ENCODE measurements at regions not wholly inside any gene's neighbourhood (a gene's known extent, or its start where the extent isn't known, plus 50 kb on each side); places are given as distances from the start of the nearest gene placed in this dataset.

DNA sequence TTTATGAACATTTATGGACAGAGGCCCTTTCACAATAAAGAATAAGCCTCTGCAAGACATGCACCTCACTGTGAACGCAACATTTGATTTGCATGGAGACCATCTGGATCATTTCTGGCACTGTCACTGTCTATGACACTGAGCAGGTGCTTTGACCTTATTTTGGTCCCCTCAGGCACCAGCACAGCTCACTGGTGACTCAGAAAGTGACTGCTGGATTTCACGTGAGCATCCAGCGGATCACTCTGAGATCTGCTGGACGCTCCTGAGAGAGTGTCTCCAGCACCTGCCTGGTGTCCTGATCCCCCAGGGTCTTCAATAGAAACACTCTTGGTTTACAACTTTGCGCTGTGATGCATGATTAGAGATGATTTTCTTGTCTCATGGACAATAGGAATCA, 375.7 kb downstream of the TENT5A start:
- TF ChIP-seq, protein P1, sequence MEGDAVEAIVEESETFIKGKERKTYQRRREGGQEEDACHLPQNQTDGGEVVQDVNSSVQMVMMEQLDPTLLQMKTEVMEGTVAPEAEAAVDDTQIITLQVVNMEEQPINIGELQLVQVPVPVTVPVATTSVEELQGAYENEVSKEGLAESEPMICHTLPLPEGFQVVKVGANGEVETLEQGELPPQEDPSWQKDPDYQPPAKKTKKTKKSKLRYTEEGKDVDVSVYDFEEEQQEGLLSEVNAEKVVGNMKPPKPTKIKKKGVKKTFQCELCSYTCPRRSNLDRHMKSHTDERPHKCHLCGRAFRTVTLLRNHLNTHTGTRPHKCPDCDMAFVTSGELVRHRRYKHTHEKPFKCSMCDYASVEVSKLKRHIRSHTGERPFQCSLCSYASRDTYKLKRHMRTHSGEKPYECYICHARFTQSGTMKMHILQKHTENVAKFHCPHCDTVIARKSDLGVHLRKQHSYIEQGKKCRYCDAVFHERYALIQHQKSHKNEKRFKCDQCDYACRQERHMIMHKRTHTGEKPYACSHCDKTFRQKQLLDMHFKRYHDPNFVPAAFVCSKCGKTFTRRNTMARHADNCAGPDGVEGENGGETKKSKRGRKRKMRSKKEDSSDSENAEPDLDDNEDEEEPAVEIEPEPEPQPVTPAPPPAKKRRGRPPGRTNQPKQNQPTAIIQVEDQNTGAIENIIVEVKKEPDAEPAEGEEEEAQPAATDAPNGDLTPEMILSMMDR (IDR thresholded peaks at IDR 0.05): no peak
- no peak for TF ChIP-seq POLR2A (IDR thresholded peaks at IDR 0.05)
- no peak for DNase-seq
- WGBS, 2 donors: 88 to 94% methylated on average over 5 of the region's 5 CpGs
- no peaks in the 10 kb centered on the region for H3K9me3 ChIP-seq
- H3K27ac ChIP-seq: no peak overlapping the region
- H3K27me3 ChIP-seq: no peaks in the 10 kb centered on the region
- H3K36me3 ChIP-seq (ENCODE audit: low read depth, missing control alignments): no peaks in the 10 kb centered on the region
- intact Hi-C loops (cut with DNase I; ENCODE audit: low total_unique reads): no loop called here
- no peak overlapping the region for H3K4me3 ChIP-seq
- no peaks in the 10 kb centered on the region for H3K4me1 ChIP-seq

DNA sequence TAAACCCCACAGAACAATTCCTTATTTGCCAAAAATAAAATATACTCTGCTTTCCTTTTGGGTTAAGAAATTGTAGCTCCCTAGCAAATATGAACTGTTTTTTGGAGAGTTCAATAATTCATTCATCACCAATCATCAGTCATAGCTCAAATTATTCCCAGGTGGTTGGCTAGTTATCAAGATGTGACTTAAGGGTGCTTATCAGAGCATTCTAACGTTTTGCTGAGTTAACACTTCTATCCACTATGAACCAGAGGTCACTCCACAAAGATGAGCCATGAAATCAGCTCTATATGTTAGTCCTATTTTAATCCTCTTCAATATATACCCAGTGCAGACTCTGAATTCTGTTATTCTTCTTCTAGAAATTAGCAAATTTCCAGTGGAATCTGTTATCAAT, 379.1 kb downstream of the TENT5A start:
- intact Hi-C loops (cut with DNase I; ENCODE audit: low total_unique reads): no loop called here
- no peaks in the 10 kb centered on the region for H3K27me3 ChIP-seq

DNA sequence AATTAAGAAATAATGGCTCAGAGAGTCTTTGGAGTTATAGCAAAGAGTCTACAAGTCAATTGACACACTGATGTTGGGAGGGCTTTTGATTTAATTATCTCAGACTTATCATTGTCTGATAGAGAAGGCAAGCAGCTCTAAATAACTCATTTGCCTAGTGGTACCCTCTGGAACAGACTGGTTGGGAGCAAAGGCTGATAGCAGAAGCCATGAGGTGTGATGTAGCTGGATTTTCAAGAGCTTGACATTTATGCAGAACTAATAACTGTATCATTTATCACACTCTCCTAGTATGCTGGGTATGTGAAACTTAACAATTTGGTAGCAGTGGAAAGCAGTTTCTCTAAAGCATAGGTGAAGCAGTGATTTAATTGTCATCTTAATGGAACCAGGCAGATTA, 380.6 kb downstream of the TENT5A start:
- Histone ChIP-seq H3K9me3 (no peaks in the 10 kb centered on the region), H3K36me3 (ENCODE audit: low read depth, missing control alignments) (no peaks in the 10 kb centered on the region), H3K4me1 (no peaks in the 10 kb centered on the region), H3K27ac (no peak overlapping the region), H3K27me3 (no peaks in the 10 kb centered on the region), H3K4me3 (no peak overlapping the region)
- TF ChIP-seq POLR2A (IDR thresholded peaks at IDR 0.05): no peak
- TF ChIP-seq, protein P1 (IDR thresholded peaks at IDR 0.05): no peak
- no peak for DNase-seq
- intact Hi-C loops (cut with DNase I; ENCODE audit: low total_unique reads): no loop called here

More for the DNA sequence above, 379.1 kb downstream of the TENT5A start:
- Histone ChIP-seq H3K27ac (no peak overlapping the region), H3K4me3 (no peak overlapping the region), H3K9me3 (no peaks in the 10 kb centered on the region), H3K4me1 (no peaks in the 10 kb centered on the region), H3K36me3 (ENCODE audit: low read depth, missing control alignments) (no peaks in the 10 kb centered on the region)
- DNase-seq: no peak
- TF ChIP-seq, protein P1 (IDR thresholded peaks at IDR 0.05): no peak
- no peak for TF ChIP-seq POLR2A (IDR thresholded peaks at IDR 0.05)
- WGBS, 2 donors: 19 to 34% methylated on average over 1 of the region's 1 CpG

DNA sequence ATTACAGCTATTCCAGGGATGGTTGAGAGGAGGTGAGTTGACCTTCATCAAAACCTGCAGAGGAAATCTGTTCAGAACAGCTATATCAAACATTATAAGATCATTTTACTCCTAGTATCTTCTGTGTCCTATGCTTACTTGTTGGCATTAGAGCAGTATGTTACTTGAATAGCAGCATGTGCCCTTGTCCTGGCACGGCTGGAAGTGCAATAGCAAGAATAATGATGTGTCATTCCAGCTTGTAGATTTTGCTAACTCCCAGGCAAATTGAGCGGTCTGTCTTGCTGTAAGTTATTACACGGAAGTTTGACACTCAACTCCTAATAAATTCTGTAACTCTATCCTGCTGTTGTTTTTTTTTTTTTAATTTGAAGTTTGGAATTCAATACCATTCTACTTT, 385.5 kb downstream of the TENT5A start:
- Histone ChIP-seq H3K4me3 (no peak overlapping the region), H3K4me1 (no peaks in the 10 kb centered on the region), H3K27me3 (no peaks in the 10 kb centered on the region), H3K36me3 (ENCODE audit: low read depth, missing control alignments) (no peaks in the 10 kb centered on the region), H3K9me3 (no peaks in the 10 kb centered on the region), H3K27ac (no peak overlapping the region)
- intact Hi-C loops (cut with DNase I; ENCODE audit: low total_unique reads): no loop called here
- no peak for DNase-seq
- 53 to 60% methylated on average over 3 of the region's 3 CpGs for WGBS, 2 donors
- TF ChIP-seq POLR2A (IDR thresholded peaks at IDR 0.05): no peak
- TF ChIP-seq, protein P1 (IDR thresholded peaks at IDR 0.05): no peak

DNA sequence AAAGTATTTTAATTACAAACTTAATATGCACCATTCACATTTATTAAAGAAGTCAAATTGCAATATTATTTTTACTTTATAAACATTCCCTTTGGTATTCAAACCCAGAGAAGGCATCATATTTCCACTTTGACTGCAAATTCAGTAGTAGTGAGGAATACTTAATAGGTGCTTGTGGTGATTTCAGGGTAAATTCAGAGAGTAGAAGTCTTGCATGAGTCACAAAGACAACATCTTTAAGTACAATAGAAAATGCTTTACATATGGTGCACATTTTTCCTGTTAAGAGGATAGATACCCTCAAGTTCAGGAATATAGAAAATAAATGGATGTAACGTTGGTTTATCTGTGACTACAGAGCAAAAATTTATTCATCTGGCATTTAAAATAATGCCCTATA, 390.2 kb downstream of the TENT5A start:
- Histone ChIP-seq H3K36me3 (ENCODE audit: low read depth, missing control alignments) (no peaks in the 10 kb centered on the region), H3K4me3 (no peak overlapping the region), H3K27me3 (no peaks in the 10 kb centered on the region), H3K4me1 (no peaks in the 10 kb centered on the region), H3K9me3 (no peaks in the 10 kb centered on the region), H3K27ac (no peak overlapping the region)
- no peak for DNase-seq
- intact Hi-C loops (cut with DNase I; ENCODE audit: low total_unique reads): no loop called here
- WGBS, 2 donors: 0 to 83% methylated on average over 1 of the region's 1 CpG
- TF ChIP-seq POLR2A (IDR thresholded peaks at IDR 0.05): no peak
- TF ChIP-seq, protein P1 (IDR thresholded peaks at IDR 0.05): no peak

Measured in testis (tissue), 2 donors.